ENCODE measurements at regions not wholly inside any gene's neighbourhood (a gene's known extent, or its start where the extent isn't known, plus 50 kb on each side); places are given as distances from the start of the nearest gene placed in this dataset.

GRCh38 chr15:93986400-93986984 lies 244.9 kb upstream of the MCTP2 start:
- TF ChIP-seq POLR2A (IDR thresholded peaks at IDR 0.05; ENCODE audit: low read depth, low read length) (no peak), TAF1 (IDR thresholded peaks at IDR 0.05; ENCODE audit: borderline replicate concordance, low read depth, low read length) (no peak), POLR2AphosphoS5 (IDR thresholded peaks at IDR 0.05; ENCODE audit: low read depth, low read length) (no peak)
